GM12872 (cell line): ENCODE measurements at regions not wholly inside any gene's neighbourhood (a gene's known extent, or its start where the extent isn't known, plus 50 kb on each side); places are given as distances from the start of the nearest gene placed in this dataset.

Experiments
- CTCF ChIP-seq: IDR thresholded peaks from 3 replicates; pipeline ENCODE4 v1.5.1; 2011; ENCODE audit warnings: low read depth, mild to moderate bottlenecking, low read length, moderate library complexity; ENCODE audit not compliant: insufficient read depth

GRCh38 chr6:130676077-130676772 lies 151.0 kb upstream of the SMLR1 start:
- 0 out of 3 replicates have a peak, but pooled peaks have one; percentile 3 for TF ChIP-seq CTCF

- no peak for TF ChIP-seq CTCF
Measured at GRCh38 chr6:130676773-130677144, 150.4 kb upstream of the SMLR1 start.

GRCh38 chr6:130677312-130677711 lies 149.9 kb upstream of the SMLR1 start:
- no peak for TF ChIP-seq CTCF

GRCh38 chr6:130677766-130678165 lies 149.4 kb upstream of the SMLR1 start:
- TF ChIP-seq CTCF, result no peak

- no peak for TF ChIP-seq CTCF
Measured at GRCh38 chr6:130679684-130680083, 147.5 kb upstream of the SMLR1 start.

GRCh38 chr6:130680116-130680515 lies 147.1 kb upstream of the SMLR1 start:
- no peak for TF ChIP-seq CTCF

GRCh38 chr6:130681028-130681427 lies 146.2 kb upstream of the SMLR1 start:
- TF ChIP-seq CTCF, result no peak

GRCh38 chr6:130682066-130682465 lies 145.1 kb upstream of the SMLR1 start:
- TF ChIP-seq CTCF, result no peak
